Inflammatory macrophage treated with lipopolysaccharide for 1 hour (primary cell): ENCODE measurements at regions not wholly inside any gene's neighbourhood (a gene's known extent, or its start where the extent isn't known, plus 50 kb on each side); places are given as distances from the start of the nearest gene placed in this dataset.

Source experiments
- DNase-seq, 2 donors: peaks; one replicate each; pipeline ENCODE4 v3.0.0-alpha.2; 2020 to 2022

GRCh38 chr1:36673202-36673601 lies 190.5 kb upstream of the CSF3R start:
- DNase-seq: no peak

- DNase-seq: no peak
Measured at GRCh38 chr1:36669262-36669661, 186.5 kb upstream of the CSF3R start.

GRCh38 chr1:36667836-36668235 lies 185.1 kb upstream of the CSF3R start:
- DNase-seq: no peak

- DNase-seq: no peak
Measured at GRCh38 chr1:36667256-36667655, 184.5 kb upstream of the CSF3R start.

GRCh38 chr1:36665478-36666080 lies 182.9 kb upstream of the CSF3R start:
- no peak for DNase-seq

- no peak for DNase-seq
Measured at GRCh38 chr1:36664571-36665287, 182.0 kb upstream of the CSF3R start.

GRCh38 chr1:36663772-36664430 lies 181.2 kb upstream of the CSF3R start:
- DNase-seq: no peak

GRCh38 chr1:36658838-36659237 lies 176.1 kb upstream of the CSF3R start:
- DNase-seq: no peak

GRCh38 chr1:36657826-36658225 lies 175.1 kb upstream of the CSF3R start:
- no peak for DNase-seq

- no peak for DNase-seq
Measured at GRCh38 chr1:36656838-36657237, 174.1 kb upstream of the CSF3R start.

GRCh38 chr1:36656271-36656670 lies 173.6 kb upstream of the CSF3R start:
- DNase-seq: no peak

GRCh38 chr1:36654586-36654985 lies 171.9 kb upstream of the CSF3R start:
- DNase-seq: no peak

GRCh38 chr1:36653850-36654249 lies 171.1 kb upstream of the CSF3R start:
- DNase-seq: no peak

- DNase-seq: no peak
Measured at GRCh38 chr1:36652586-36652985, 169.9 kb upstream of the CSF3R start.

- no peak for DNase-seq
Measured at GRCh38 chr1:36652011-36652410, 169.3 kb upstream of the CSF3R start.

GRCh38 chr1:36651176-36651910 lies 168.6 kb upstream of the CSF3R start:
- no peak for DNase-seq

GRCh38 chr1:36650200-36651065 lies 167.7 kb upstream of the CSF3R start:
- peak; percentile 22 to 75 for DNase-seq

GRCh38 chr1:36645867-36646266 lies 163.2 kb upstream of the CSF3R start:
- no peak for DNase-seq

- DNase-seq: no peak
Measured at GRCh38 chr1:36644556-36644955, 161.8 kb upstream of the CSF3R start.

GRCh38 chr1:36643371-36644270 lies 160.9 kb upstream of the CSF3R start:
- DNase-seq: no peak

GRCh38 chr1:36642802-36643201 lies 160.1 kb upstream of the CSF3R start:
- no peak for DNase-seq
